Amniotic epithelial cell (primary cell): ENCODE measurements at regions not wholly inside any gene's neighbourhood (a gene's known extent, or its start where the extent isn't known, plus 50 kb on each side); places are given as distances from the start of the nearest gene placed in this dataset.
A peak's percentile ranks its signal among the peaks of the same experiment; 100 is the strongest.

Source experiments
- DNase-seq: peaks from one replicate; pipeline ENCODE4 v3.0.0-alpha.2; 2010; ENCODE audit warnings: low read depth

- peak; percentile 58 for DNase-seq
Measured at GRCh38 chr3:160130950-160131349, 94.3 kb upstream of the C3orf80 start.

DNA sequence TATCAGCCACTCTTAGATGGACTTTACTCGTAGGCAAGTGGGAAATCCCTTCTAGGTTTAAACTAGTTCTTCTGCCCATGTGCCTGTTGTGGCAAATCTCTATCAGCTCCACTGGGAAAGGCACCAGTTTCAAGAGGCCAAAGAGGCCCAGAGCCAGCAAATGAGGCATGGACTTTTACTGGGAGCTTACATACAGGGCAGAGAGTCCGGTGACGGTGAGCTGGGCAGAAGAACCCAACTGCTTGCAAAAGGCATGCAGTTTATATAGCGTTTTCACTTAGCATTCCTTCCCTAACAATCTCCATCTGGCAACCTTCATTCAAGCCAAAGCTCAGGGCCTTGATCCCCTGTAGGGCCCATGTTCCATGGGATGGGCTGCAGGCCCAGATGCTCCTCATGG is 93.0 kb upstream of the C3orf80 start:
- no peak for DNase-seq

DNA sequence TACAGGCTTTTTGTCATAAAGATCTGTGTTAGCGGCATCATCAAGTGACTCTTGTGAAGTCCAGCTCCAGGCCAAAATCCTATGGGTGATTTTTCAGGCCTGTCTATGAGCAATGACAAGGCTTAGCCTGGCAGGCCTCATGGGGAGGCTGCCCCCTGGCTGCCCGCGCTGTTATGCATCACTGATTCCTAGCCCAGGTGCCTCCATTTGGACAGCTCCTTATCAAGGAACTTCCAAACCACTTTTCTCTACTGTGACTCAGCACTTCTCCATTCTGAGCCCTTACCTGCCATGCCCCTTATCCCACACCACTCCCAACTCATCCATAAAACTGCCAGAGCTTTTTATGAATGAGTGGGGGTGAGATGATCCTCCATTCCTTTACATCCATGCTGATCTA is 91.5 kb upstream of the C3orf80 start:
- DNase-seq = peak; percentile 29

DNA sequence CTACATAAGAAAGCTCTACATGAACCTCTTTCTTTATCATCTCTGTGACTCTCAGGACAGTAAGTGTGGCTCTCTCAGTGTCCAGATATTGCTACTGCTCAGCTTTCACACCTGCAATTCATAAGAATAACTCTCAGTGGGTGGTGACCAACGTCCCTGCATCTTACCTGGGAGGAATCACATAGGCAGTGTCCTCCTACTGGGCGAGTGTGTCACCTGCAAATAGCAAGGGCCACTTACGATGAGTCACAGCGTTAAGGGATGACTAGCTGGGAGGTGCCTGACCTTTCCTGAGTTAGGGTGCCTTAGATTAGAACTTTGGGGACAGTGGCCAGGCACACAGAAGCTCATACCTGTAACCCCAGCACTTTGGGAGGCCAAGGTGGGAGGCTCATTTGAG is 90.8 kb upstream of the C3orf80 start:
- DNase-seq = no peak

- DNase-seq = peak; percentile 89
Measured at GRCh38 chr3:160134964-160135363, 90.3 kb upstream of the C3orf80 start.

DNA sequence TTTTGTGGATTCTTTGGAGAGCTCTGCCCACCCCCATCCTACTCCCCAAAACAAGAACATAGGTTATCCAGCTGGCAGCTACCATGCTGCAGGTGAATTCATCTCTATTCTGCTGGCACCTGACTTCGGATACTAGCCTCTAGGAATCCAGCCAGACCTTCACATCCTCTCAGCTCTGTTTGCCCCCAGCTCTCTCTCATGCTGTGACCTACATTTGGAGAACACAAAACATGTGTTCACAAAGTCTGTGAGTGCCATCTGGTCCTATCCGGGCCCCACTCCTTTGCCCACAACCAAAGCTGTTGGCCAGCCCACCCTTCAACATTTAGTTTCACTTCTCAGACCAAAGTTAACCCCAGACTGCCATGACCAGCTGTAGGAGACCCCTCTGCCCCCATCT is 89.4 kb upstream of the C3orf80 start:
- no peak for DNase-seq

- DNase-seq = no peak
Measured at GRCh38 chr3:160136421-160136820, 88.8 kb upstream of the C3orf80 start.

GRCh38 chr3:160139291-160139690 is 85.9 kb upstream of the C3orf80 start:
- no peak for DNase-seq

DNA sequence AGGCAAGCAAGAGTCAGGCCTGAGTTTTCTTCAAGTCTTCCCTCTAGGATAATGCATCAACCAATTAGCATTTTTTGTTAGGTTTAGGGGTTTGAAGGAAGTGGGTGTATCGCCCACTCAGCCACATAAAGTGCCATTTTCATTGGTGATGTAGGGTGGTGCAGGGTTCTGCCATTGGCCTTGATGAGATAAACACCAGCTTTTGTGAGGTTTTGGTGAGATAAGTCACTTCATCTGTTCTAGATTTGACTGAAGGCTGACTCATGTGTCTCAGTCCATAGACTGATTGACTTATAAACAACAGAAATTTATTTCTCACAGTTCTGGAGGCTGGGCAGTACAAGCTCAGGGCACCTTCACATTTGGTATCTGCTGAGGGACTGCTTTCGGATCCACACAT is 84.5 kb upstream of the C3orf80 start:
- peak; percentile 29 for DNase-seq

DNA sequence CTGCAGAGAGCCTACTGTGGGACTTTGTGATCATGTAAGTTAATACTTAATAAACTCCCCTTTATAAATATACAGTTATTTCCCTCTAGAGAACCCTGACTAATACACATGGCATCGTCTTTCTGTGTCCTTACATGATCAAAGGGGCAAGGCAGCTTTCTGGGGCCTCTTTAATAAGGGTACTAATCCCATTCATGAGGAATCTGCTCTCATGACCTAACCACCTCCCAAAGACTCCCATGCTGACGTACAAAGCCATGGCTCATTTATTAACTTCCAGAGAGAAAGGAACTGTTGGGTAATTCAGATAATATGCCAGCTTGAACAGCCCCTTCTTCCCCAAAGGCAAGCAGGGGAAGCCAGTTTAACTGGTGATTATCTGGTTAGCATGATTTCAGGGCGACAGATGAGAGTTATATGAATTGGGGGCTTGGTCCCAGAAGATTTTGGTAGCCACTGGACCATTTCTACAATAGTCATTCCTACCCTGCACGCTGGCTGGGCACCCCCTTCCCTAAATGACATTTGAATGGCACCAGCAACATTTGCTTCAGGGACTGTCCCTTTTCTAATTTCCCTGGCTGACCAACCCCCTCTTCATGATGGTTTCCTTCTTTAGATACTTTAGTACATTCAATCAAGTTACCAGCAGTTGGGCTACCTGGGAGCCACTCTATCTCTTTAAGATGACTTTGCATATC is 83.6 kb upstream of the C3orf80 start:
- peak; percentile 67 for DNase-seq

DNA sequence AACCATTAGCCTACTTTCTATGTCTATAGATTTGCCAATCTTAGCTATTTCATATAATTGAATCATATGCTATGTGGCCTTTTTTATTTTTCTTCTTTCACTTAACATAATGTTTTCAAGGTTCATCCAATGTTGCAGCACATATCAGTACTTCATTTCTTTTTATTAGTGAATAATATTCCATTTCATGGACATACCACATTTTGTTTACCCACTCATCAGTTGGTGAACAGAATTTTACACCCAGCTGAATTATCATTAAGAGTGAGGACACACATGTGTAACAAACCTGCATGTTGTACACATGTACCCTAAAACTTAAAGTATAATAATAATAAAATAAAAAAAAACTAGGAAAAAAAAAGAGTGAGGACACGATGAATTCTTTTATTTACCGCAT is 81.7 kb upstream of the C3orf80 start:
- no peak for DNase-seq

- DNase-seq = no peak
Measured at GRCh38 chr3:160150066-160150465, 75.2 kb upstream of the C3orf80 start.

- DNase-seq = peak; percentile 83
Measured at GRCh38 chr3:160150525-160150924, 74.7 kb upstream of the C3orf80 start.

DNA sequence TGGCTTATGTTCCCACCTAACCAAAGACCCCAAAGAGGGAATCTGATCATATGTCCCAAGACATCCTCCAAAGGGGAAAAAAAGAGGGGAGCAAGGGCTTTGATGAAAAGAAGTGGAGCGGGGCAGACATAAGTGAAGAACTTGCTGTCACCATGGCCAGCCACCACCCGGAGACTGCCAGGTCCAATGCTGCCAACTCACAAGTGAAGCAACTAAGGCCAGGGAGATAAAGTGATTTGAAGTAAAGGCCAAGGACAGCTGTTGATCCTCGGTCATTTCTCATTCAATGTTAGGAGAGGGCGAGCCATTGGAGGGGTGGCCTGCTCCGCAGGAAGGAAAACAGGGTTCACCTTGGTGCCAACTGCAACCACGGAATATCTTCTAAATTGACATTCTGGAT is 72.6 kb upstream of the C3orf80 start:
- no peak for DNase-seq

GRCh38 chr3:160154033-160154432 is 71.2 kb upstream of the C3orf80 start:
- DNase-seq = peak; percentile 30

- no peak for DNase-seq
Measured at GRCh38 chr3:160154596-160154995, 70.6 kb upstream of the C3orf80 start.

DNA sequence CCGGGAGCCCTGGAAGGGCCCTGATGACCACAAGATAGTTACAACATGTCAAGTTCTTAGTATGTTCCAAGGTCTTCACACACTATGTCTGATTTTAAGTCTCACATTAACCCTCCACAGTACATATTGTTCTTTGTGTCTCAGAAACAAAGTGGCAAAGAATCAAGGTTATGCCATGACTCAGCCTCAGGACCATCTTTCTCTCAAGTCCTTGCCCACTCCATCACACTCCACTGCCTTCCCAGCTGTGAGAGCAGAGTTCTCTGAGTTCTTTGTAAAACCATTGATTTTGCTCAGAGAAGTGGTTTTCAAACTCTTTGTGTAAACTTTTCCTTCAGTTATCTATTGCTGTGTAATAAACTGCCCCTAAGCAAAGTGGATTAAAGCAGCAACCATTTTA is 67.9 kb upstream of the C3orf80 start:
- DNase-seq = peak; percentile 48

- no peak for DNase-seq
Measured at GRCh38 chr3:160159341-160159740, 65.9 kb upstream of the C3orf80 start.

DNA sequence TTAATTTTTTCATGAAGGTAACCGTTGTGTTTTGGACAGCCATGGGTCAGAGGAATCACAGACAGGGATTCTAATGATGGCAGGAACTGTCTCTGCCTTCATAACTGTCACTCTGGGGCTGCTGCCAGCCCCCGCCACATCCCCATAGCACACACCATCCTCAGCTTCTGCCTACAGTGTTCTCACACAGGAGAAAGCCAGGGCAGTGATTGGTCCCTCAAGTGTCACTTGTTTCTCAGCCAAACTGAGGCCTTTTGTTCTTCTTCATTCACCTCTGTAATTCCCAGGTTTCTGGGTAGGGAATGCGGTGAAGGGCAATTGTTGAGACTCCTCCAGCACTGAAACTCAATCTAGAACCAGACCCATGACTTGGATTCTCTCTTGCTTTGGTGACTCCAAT is 65.4 kb upstream of the C3orf80 start:
- DNase-seq = no peak

- DNase-seq = no peak
Measured at GRCh38 chr3:160161921-160162320, 63.3 kb upstream of the C3orf80 start.

DNA sequence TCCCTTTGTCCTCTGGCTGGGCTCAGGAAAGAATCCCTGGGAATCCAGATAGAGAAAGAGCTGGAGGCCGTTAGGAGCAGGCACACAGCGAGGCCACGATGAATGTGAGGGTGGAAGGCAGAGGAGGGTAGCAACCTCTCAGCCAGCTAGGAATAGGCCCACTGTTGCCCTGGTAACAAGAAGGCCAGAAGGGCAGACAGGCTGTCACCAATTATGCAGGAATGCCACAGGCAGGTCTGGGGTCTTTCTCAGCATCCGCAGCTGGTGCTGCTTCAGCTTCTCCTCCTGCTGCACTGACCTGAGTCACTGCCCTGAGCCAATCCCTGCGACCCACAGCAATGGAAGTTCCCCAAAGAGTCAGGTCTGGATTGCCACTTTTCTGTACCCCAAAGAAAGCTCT is 62.8 kb upstream of the C3orf80 start:
- DNase-seq = no peak

DNA sequence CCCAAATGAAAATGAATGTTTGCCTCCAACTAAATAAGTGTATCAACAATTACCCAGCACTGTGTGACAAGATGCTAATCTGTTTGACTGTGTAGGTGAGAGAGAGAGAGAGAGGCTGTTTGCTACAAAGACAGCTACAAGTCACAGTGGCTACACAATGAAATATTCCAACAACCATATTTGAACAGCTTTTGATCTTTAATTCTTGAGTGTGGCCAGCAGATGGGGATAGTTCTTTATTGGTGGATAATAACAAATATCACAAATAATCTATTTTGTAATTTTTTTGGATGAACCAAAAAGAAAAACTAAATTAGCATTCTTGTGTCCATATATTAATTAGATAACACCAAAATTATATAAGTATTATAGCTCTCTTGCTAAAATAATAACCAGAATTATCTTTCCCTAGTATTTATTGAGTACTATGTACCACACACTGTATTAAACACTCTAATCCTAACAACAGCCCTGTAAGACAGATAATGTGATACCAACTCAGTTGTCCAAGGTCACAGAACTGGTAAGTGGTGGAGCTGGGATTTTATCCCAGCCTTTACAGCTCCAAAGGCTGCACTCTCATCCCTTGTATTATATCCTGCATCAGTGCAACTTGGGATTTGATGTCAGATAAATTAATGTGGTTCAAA is 61.9 kb upstream of the C3orf80 start:
- peak; percentile 26 for DNase-seq

DNA sequence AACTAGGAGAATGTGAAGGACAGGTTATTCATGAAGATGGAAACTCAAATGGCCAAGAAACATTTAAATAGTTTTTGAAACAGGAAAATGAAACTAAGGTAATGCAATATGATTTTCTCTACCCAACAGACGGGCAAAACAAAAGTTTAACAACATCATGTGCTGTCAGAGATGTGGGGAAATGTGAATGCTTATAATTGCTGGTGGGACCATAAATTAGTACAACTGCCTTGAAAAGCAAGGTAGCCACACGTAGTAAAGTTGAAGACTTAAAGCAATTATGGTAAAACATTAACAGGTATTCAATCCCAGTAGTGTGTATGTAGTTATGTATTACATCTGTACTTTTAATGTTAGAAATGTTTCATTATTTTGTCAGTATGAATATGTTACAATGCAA is 57.0 kb upstream of the C3orf80 start:
- DNase-seq = no peak
